NCI-H748 (cell line): ENCODE measurements at regions not wholly inside any gene's neighbourhood (a gene's known extent, or its start where the extent isn't known, plus 50 kb on each side); places are given as distances from the start of the nearest gene placed in this dataset.
"Not testable (repeated sequence)": the region's sequence is repeated elsewhere in the genome, so short reads cannot be mapped to it uniquely, and the experiment has no call there.

Experiments used
- DNase-seq: peaks from one replicate; lab custom pipeline; 2025; ENCODE audit not compliant: unreplicated experiment; lab: John Stamatoyannopoulos, UW

DNA sequence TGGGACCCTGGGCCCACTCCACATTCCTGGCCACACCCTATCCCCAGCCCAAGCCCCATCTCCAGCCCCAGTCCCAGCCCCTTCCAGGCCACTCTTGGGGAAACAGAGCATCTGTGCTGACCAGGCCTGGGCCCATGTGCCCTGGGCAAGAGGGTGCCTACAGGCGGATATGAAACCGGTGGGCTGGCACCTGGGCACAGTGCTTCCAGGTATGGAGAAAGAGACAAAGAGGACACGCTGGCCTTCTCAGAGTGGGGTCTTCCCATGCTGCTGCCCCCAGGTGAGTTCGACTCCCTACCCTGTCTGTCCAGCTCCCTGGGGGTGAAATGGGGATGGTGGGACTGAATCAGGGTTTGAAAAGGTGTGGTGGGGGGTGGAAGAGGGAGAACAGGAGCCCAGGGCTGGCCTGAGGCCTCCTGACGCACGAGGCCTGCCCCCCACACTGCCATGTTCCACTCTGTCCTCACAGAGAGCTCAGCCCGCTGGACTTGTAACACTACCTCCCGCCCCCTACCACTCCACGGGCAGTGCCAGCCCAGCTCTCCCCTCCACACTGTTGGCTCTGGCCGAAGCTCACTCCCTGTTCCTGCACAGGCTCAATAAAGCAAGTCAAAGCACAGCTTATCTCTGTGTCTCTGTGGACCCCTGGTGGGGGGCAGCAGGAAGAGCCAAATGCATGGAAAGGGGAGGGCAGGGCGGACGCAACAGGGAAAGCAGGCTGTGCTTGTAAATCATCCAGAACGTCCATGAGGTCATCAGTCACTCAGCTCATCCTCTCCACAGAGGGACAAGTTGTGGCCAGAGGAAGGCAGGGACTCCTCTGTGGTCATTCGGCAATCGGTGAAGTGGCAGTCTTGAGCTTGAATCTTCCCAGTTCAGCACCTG lies 71.1 kb upstream of the TMEM97 start:
- DNase-seq, result peak; percentile 23

GRCh38 chr17:28249706-28250105 lies 69.3 kb upstream of the TMEM97 start:
- no peak for DNase-seq

- DNase-seq, result no peak
Observed at GRCh38 chr17:28252436-28252835, 66.6 kb upstream of the TMEM97 start.

GRCh38 chr17:28253663-28254062 lies 65.3 kb upstream of the TMEM97 start:
- no peak for DNase-seq

DNA sequence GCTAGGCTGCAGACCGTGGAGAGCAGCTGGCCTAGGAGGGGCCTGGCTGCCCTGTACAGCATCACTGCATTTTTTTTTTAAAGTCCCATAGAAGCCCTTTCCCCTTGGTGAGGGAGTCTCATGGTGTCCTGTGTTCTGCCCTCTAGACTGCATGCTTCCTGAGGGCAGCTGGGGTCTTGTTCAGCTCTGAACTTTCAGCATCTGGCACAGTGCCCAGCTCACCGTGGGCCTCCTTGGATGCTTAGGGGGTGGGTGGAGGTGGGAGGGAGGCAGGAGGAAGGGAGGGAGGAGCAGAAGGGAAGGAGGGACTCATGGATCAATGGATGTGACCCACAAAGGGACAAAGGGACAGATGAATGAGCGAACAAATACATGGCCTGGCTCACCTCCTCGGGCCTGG lies 63.4 kb upstream of the TMEM97 start:
- DNase-seq, result no peak

- no peak for DNase-seq
Observed at GRCh38 chr17:28256370-28256769, 62.6 kb upstream of the TMEM97 start.

- DNase-seq, result no peak
Observed at GRCh38 chr17:28256881-28257280, 62.1 kb upstream of the TMEM97 start.

- no peak for DNase-seq
Observed at GRCh38 chr17:28258347-28258887, 60.6 kb upstream of the TMEM97 start.

GRCh38 chr17:28261219-28261618 lies 57.8 kb upstream of the TMEM97 start:
- no peak for DNase-seq

- not testable (repeated sequence) for DNase-seq
Observed at GRCh38 chr17:28262123-28262745, 56.8 kb upstream of the TMEM97 start.

DNA sequence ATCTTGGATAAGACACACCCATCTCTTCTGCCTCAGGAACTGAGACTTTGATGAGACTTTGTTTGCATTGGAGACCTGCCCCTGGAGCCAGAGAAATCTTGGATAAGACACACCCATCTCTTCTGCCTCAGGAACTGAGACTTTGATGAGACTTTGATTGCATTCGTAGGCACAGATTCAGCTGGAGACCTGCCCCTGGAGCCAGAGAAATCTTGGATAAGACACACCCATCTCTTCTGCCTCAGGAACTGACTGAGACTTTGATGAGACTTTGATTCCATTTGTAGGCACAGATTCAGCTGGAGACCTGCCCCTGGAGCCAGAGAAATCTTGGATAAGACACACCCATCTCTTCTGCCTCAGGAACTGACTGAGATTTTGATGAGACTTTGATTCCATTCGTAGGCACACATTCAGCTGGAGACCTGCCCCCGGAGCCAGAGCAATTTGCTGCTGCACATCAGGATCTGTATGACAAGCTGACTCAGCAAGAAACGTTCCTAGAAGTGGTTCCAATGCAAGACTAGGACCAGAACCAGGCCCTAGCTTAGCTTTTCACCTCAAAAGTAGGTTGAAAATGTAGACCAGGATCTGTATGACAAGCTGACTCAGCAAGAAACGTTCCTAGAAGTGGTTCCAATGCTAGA lies 54.0 kb upstream of the TMEM97 start:
- not testable (repeated sequence) for DNase-seq

DNA sequence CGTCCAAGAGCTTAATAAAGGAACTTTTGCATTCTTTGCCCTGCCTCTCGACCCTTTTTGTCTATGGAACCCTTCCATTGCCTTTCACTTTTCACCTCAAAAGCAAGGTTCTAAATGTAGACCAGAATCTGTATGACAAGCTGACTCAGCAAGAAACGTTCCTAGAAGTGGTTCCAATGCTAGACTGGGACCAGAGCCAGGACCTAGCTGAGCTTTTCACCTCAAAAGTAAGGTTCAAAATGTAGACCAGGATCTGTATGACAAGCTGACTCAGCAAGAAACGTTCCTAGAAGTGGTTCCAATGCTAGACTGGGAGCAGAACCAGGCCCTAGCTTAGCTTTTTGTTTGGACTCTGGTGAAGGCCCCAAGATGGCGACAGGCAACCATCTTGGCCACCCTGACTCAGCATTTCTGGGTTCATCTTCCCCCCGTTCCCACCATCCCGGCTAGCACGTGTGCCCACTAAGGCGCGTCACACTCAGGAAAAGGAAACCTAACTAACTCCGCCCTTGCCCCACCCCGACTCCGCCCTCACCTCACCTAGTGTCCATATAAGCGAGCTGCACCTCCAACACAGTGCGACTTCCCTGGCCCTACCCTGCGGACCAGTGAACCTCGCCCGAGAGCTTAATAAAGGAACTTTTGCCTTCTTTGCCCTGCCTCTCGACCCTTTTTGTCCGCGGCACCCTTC lies 53.0 kb upstream of the TMEM97 start:
- not testable (repeated sequence) for DNase-seq

- DNase-seq, result not testable (repeated sequence)
Observed at GRCh38 chr17:28266547-28266920, 52.5 kb upstream of the TMEM97 start.

DNA sequence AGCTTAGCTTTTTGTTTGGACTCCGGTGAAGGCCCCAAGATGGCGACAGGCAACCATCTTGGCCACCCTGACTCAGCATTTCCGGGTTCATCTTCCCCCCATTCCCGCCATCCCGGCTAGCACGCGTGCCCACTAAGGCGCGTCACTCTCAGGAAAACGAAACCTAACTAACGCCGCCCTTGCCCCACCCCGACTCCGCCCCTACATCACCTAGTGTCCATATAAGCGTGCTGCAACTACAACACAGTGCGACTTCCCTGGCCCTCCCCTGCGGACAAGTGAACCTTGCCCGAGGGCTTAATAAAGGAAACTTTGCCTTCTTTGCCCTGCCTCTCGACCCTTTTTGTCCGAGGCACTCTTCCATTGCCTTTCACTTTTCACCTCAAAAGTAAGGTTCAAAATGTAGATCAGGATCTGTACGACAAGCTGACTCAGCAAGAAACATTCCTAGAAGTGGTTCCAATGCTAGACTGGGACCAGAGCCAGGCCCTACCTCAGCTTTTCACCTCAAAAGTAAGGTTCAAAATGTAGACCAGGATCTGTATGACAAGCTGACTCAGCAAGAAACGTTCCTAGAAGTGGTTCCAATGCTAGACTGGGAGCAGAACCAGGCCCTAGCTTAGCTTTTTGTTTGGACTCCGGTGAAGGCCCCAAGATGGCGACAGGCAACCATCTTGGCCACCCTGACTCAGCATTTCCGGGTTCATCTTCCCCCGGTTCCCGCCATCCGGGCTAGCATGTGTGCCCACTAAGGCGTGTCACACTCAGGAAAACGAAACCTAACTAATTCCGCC lies 51.9 kb upstream of the TMEM97 start:
- not testable (repeated sequence) for DNase-seq

DNA sequence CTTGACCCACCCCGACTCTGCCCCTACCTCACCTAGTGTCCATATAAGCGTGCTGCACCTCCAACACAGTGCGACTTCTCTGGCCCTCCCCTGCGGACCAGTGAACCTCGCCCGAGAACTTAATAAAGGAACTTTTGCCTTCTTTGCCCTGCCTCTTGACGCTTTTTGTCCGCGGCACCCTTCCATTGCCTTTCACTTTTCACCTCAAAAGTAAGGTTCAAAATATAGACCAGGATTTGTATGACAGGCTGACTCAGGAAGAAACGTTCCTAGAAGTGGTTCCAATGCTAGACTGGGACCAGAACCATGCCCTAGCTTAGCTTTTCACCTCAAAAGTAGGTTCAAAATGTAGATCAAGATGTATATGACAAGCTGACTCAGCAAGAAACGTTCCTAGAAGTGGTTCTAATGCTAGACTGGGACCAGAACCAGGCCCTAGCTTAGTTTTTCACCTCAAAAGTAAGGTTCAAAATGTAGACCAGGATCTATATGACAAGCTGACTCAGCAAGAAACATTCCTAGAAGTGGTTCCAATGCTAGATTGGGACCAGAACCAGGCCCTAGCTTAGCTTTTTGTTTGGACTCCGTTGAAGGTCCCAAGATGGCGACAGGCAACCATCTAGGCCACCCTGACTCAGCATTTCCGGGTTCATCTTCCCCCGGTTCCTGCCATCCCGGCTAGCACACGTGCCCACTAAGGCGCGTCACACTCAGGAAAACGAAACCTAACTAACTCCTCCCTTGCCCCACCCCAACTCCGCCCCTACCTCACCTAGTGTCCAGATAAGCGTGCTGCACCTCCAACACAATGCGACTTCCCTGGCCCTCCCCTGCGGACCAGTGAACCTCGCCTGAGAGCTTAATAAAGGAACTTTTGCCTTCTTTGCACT lies 51.0 kb upstream of the TMEM97 start:
- no peak for DNase-seq

DNA sequence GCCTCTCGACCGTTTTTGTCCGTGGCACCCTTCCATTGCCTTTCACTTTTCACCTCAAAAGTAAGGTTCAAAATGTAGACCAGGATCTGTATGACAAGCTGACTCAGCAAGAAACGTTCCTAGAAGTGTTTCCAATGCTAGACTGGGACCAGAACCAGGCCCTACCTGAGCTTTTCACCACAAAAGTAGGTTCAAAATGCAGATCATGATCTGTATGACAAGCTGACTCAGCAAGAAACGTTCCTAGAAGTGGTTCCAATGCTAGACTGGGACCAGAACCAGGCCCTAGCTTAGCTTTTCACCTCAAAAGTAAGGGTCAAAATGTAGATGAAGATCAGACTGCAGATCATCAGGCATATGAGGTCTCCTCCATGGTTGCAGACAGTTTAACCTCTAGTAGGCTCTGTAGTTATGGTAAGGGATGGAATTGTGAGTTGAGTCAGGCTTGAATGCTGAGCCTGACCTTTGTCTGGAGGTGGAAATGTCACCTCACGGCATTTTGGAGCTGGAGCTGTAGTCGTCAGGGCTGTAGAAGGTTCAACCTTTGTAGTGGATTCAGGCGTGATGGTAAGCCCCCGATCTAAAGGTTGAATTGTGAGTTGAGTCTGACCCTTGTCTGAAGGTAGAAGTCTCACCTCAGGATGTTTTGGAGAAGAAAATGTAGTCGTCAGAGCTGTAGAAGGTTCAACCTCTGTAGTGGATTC lies 50.2 kb upstream of the TMEM97 start:
- DNase-seq, result no peak
